LNCAP (cell line): ENCODE measurements at regions not wholly inside any gene's neighbourhood (a gene's known extent, or its start where the extent isn't known, plus 50 kb on each side); places are given as distances from the start of the nearest gene placed in this dataset.

Source experiments
- TF ChIP-seq, protein P1 (sequence below): fragments of 450-650 bp; IDR thresholded peaks from 2 replicates; pipeline ENCODE4 v1.5.1; 2017; ENCODE audit warnings: mild to moderate bottlenecking

DNA sequence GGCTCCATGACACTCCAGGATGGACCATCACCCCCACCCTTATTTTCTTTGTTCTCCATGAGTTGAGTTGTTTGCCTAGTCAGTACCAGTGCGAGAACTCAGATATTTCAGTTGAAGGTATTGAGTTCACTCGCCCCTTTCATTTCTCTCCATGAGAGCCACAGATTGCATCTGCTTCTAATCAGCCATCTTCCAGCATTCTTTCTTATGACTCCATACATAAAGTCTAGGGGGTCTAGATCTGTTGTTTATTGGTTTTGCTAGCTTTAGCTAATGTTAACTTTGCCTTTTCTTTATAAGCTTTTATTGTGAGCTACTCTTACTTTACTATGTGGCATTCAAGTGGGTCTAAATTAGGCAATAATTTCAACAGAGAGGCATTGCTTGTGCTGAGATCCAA, 71.6 kb upstream of the PDC start:
- TF ChIP-seq, protein P1, sequence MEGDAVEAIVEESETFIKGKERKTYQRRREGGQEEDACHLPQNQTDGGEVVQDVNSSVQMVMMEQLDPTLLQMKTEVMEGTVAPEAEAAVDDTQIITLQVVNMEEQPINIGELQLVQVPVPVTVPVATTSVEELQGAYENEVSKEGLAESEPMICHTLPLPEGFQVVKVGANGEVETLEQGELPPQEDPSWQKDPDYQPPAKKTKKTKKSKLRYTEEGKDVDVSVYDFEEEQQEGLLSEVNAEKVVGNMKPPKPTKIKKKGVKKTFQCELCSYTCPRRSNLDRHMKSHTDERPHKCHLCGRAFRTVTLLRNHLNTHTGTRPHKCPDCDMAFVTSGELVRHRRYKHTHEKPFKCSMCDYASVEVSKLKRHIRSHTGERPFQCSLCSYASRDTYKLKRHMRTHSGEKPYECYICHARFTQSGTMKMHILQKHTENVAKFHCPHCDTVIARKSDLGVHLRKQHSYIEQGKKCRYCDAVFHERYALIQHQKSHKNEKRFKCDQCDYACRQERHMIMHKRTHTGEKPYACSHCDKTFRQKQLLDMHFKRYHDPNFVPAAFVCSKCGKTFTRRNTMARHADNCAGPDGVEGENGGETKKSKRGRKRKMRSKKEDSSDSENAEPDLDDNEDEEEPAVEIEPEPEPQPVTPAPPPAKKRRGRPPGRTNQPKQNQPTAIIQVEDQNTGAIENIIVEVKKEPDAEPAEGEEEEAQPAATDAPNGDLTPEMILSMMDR: no peak

DNA sequence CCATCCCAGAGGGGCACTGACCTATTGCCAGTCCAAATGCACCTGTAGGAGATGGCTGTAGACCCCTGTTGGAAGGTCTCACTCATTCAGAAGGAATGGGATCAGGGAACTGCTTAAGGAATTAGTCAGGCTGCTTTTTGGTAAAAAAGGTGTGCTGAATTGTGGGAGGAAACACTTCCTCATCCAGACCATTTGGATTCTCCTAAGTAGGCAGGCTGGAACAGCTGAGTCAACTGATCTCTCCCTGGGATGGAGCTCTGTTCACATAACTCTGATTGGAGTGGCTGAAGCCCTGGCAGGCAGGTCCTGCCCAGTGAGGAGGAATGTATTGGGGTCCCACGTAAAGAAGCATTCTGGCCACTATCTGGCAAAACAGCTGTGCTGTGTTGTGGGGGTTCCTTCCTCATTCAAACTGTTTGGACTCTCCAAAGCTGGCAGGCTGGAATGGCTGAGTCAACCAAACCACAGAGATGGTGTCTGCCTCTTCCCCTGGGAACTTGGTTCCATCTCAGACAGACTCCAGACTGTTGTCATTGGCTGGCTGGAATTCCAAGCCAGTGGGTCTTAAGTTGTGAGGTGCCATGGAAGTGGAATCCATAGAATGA, 70.7 kb upstream of the PDC start:
- TF ChIP-seq, protein P1: no peak

GRCh38 chr1:186530109-186530508, 69.2 kb upstream of the PDC start:
- TF ChIP-seq, protein P1: no peak

DNA sequence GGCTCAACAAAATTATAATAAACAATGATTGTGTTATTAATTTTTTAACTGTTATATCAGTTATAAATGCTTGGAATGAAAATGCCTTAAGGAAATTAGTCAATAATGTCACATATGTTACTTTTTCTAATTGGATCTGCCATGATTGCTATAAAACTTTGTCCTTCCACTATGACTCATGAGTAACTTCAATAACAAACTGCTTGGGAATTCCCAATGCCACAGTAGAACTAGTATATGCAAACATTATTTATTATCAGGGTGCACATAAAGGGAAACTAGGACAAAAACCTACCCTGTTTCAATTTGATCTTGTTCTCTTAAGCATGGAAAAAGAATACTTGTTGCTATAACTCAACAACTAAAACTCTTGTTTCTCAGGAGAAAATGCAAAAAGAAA, 59.1 kb upstream of the PDC start:
- TF ChIP-seq, protein P1: no peak

GRCh38 chr1:186518822-186519381, 58.0 kb upstream of the PDC start:
- TF ChIP-seq, protein P1: no peak

- TF ChIP-seq, protein P1: no peak
Observed at GRCh38 chr1:186518395-186518794, 57.5 kb upstream of the PDC start.

DNA sequence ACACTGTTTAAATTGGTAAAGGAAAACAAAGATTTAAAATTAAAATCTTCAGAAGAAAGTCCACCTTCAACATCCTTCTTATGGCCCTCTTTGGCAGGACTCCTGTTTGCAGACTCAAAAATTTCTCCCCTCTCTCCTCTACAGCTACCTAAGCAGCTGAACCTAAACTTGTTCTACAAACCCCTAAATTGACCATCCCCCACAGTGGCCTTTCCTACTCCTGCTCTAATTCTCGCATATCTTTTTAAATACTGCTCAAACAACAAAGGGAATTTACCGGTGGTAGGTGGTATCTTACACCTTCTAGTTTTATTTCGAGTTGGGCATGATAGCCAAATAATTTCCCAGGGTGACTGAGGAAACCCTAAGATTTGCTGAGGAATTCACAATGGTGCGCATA, 53.5 kb upstream of the PDC start:
- TF ChIP-seq, protein P1: no peak

DNA sequence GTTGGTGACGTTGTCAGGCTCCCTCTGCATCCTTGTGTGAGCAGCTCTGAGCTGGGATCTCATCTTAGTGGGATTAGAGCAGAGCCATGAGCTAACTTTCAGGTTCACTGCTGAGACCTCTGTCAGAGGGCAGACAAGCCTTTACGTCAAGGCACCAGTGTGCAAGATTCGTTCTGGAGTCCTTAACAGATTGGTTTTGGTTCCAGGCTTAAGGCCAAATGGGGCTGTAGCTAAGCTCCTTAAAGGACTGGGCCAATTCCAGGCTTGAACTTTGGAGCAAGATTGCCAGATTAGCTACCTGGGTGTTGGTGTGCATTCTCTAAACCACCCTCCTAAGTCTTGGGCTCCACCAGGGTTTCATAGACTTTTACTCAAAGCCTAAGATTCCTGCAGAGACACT, 52.6 kb upstream of the PDC start:
- TF ChIP-seq, protein P1: no peak
